MCF 10A (cell line): ENCODE measurements at regions not wholly inside any gene's neighbourhood (a gene's known extent, or its start where the extent isn't known, plus 50 kb on each side); places are given as distances from the start of the nearest gene placed in this dataset.

Experiments
- BruUV-seq: library from RNA; stranded (reverse); fragments of 400-500 nt; replicated peaks from 2 replicates; lab custom pipeline; 2021; lab: Mats Ljungman, UMichigan
- CTCF ChIA-PET: fragments of 300-600 bp; sonication (Branson Sonifier 250); formaldehyde crosslinking; extraction: SDS; loops from one replicate; lab custom pipeline; 2021; ENCODE audit warnings: antibody characterized with exemption, inconsistent platforms; lab: Yijun Ruan, JAX
- POLR2A ChIA-PET: fragments of 300-600, 350-650 bp; sonication (Branson Sonifier 250); formaldehyde crosslinking; extraction: SDS; loops from one replicate; lab custom pipeline; 2020; ENCODE audit warnings: antibody characterized with exemption, inconsistent platforms; lab: Yijun Ruan, JAX
- DNase-seq: peaks from one replicate; pipeline ENCODE4 v3.0.0-alpha.2; 2018; ENCODE audit not compliant: unreplicated experiment
- H3K27ac Mint-ChIP-seq: one replicate; pipeline ENCODE4 v1.8.0; 2022; ENCODE audit warnings: mild to moderate bottlenecking, low read depth, mixed read lengths; ENCODE audit not compliant: unreplicated experiment
- H3K27me3 Mint-ChIP-seq: one replicate; pipeline ENCODE4 v1.8.0; 2022; ENCODE audit warnings: mixed read lengths; ENCODE audit not compliant: insufficient read depth, unreplicated experiment
- H3K36me3 Mint-ChIP-seq: one replicate; pipeline ENCODE4 v1.8.0; 2022; ENCODE audit warnings: mild to moderate bottlenecking, moderate library complexity, mixed read lengths; ENCODE audit not compliant: insufficient read depth, unreplicated experiment
- H3K4me1 Mint-ChIP-seq: one replicate; pipeline ENCODE4 v1.8.0; 2022; ENCODE audit warnings: mixed read lengths; ENCODE audit not compliant: insufficient read depth, unreplicated experiment
- H3K4me3 Mint-ChIP-seq: one replicate; pipeline ENCODE4 v1.8.0; 2022; ENCODE audit warnings: mild to moderate bottlenecking, moderate library complexity, mixed read lengths; ENCODE audit not compliant: unreplicated experiment
- H3K9me3 Mint-ChIP-seq: one replicate; pipeline ENCODE4 v1.8.0; 2022; ENCODE audit warnings: mixed read lengths; ENCODE audit not compliant: unreplicated experiment
- CTCF ChIP-seq: fragments of 200-600 bp; IDR thresholded peaks from one replicate; pipeline ENCODE4 v1.8.0; 2022; ENCODE audit warnings: antibody characterized with exemption, mild to moderate bottlenecking; ENCODE audit not compliant: unreplicated experiment
- intact Hi-C: fragments of 100-400 bp; cut with micrococcal nuclease; formaldehyde crosslinking; loops from 2 replicates; pipeline ENCODE4 v1.14.1; 2022

- H3K9me3 Mint-ChIP-seq: no peaks in the 10 kb centered on the region
- intact Hi-C loops: no loop called here
- H3K27me3 Mint-ChIP-seq: no peaks in the 10 kb centered on the region
- peaks cover 7% of the 10 kb centered on the region for H3K4me1 Mint-ChIP-seq
- BruUV-seq: no TSS peak
- no peak for TF ChIP-seq CTCF
- ChIA-PET CTCF (interaction anchor here (0.7 to 1.2 kb wide), 2 partner anchors 25 to 415 kb away, joined by 3 to 5 read pairs; no protein-coding TSS in a partner anchor), POLR2A (no interaction called here)
- H3K36me3 Mint-ChIP-seq: no peaks in the 10 kb centered on the region
- H3K27ac Mint-ChIP-seq: no peak overlapping the region
- DNase-seq: no peak
- H3K4me3 Mint-ChIP-seq: no peak overlapping the region
Measured at GRCh38 chr3:165440380-165440779, 244.2 kb upstream of the SLITRK3 start.

- CTCF ChIA-PET: interaction anchor here (0.6 kb wide), 1 partner anchor 118 kb away, joined by 4 read pairs; no protein-coding TSS in a partner anchor
- peaks cover 7% of the 10 kb centered on the region for H3K4me1 Mint-ChIP-seq
- POLR2A ChIA-PET: no interaction called here
- no peaks in the 10 kb centered on the region for H3K36me3 Mint-ChIP-seq
- peaks cover 5% of the 10 kb centered on the region for H3K9me3 Mint-ChIP-seq
- DNase-seq: no peak
- intact Hi-C loops: no loop called here
- peak overlapping the region; percentile 12 for H3K4me3 Mint-ChIP-seq
- no TSS peak for BruUV-seq
- H3K27me3 Mint-ChIP-seq: no peaks in the 10 kb centered on the region
- peak overlapping the region; percentile 17 for H3K27ac Mint-ChIP-seq
- TF ChIP-seq CTCF: no peak
Measured at GRCh38 chr3:165439765-165440164, 243.6 kb upstream of the SLITRK3 start.

DNA sequence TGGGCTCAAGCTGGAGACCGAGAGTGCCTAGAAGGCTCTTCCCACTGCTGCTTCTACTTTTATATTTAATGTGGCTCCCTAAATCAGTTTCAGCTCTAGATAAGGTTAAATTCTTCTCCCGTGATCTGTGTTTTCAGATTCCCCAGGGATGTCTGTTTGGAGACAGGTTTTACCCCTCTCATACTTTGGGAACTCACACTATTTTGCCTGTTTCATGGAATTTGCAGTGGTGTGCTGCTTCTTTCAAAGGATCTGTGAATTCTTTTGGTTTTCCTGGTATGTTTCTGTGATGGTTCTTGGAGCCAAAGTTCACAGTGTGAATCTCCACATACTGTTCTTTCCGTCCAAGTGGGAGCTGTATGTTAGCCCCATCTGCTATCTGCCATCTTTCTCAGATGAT is 238.3 kb upstream of the SLITRK3 start:
- ChIA-PET CTCF (no interaction called here), POLR2A (no interaction called here)
- Mint-ChIP-seq H3K4me3 (no peak overlapping the region), H3K36me3 (no peaks in the 10 kb centered on the region), H3K9me3 (peaks cover 18% of the 10 kb centered on the region), H3K4me1 (peaks cover 2% of the 10 kb centered on the region), H3K27me3 (no peaks in the 10 kb centered on the region), H3K27ac (no peak overlapping the region)
- no peak for TF ChIP-seq CTCF
- DNase-seq: no peak
- intact Hi-C loops: no loop called here
- no TSS peak for BruUV-seq

GRCh38 chr3:165406425-165406824 is 210.2 kb upstream of the SLITRK3 start:
- Mint-ChIP-seq H3K9me3 (no peaks in the 10 kb centered on the region), H3K27me3 (no peaks in the 10 kb centered on the region), H3K4me1 (peaks cover 7% of the 10 kb centered on the region), H3K4me3 (no peak overlapping the region), H3K36me3 (no peaks in the 10 kb centered on the region), H3K27ac (no peak overlapping the region)
- no TSS peak for BruUV-seq
- POLR2A ChIA-PET: interaction anchor here (0.7 kb wide), 1 partner anchor 967 kb away, joined by 4 read pairs; no protein-coding TSS in a partner anchor
- DNase-seq: no peak
- intact Hi-C loops: no loop called here
- TF ChIP-seq CTCF: no peak
- CTCF ChIA-PET: no interaction called here
